ENCODE measurements at regions not wholly inside any gene's neighbourhood (a gene's known extent, or its start where the extent isn't known, plus 50 kb on each side); places are given as distances from the start of the nearest gene placed in this dataset.

- no peaks in the 10 kb centered on the region for H4K20me1 ChIP-seq (ENCODE audit: insufficient read depth, low read depth, low read length)
- H3K4me3 ChIP-seq (ENCODE audit: low read length), result no peak overlapping the region
- no peaks in the 10 kb centered on the region for H3K36me3 ChIP-seq (ENCODE audit: insufficient read depth, low read length)
- H3K4me2 ChIP-seq (ENCODE audit: low read depth, low read length, poor library complexity, severe bottlenecking), result no peak overlapping the region
- no peak for DNase-seq
- H3K9me3 ChIP-seq (ENCODE audit: low read length), result no peaks in the 10 kb centered on the region; the same call in 1 of the 2 replicates
- no peak overlapping the region for H3K27ac ChIP-seq (ENCODE audit: low read length)
- H3K9me2 ChIP-seq (replicated peaks; ENCODE audit: insufficient read depth, low read length), result peaks cover 3% of the 10 kb centered on the region; the same call in 1 of the 2 replicates
- no peaks in the 10 kb centered on the region for H3K79me2 ChIP-seq (ENCODE audit: low read length)
- H3K27me3 ChIP-seq (ENCODE audit: low read length), result no peaks in the 10 kb centered on the region
- H3K9ac ChIP-seq (ENCODE audit: low read length), result no peak overlapping the region
- H3K4me1 ChIP-seq (ENCODE audit: low read length), result no peaks in the 10 kb centered on the region
- no peak overlapping the region for H2AFZ ChIP-seq (ENCODE audit: low read length)
Observed at GRCh38 chr4:11005300-11005699, 320.7 kb upstream of the CLNK start.

GRCh38 chr4:11004818-11005217 is 320.2 kb upstream of the CLNK start:
- Histone ChIP-seq H4K20me1 (ENCODE audit: insufficient read depth, low read depth, low read length) (no peaks in the 10 kb centered on the region), H3K36me3 (ENCODE audit: insufficient read depth, low read length) (no peaks in the 10 kb centered on the region), H3K9me2 (replicated peaks; ENCODE audit: insufficient read depth, low read length) (no peaks in the 10 kb centered on the region; the same call in 1 of the 2 replicates), H3K9ac (ENCODE audit: low read length) (no peak overlapping the region), H3K27me3 (ENCODE audit: low read length) (no peaks in the 10 kb centered on the region), H3K79me2 (ENCODE audit: low read length) (no peaks in the 10 kb centered on the region), H3K27ac (ENCODE audit: low read length) (no peak overlapping the region), H3K9me3 (ENCODE audit: low read length) (no peaks in the 10 kb centered on the region; the same call in 1 of the 2 replicates), H3K4me1 (ENCODE audit: low read length) (no peaks in the 10 kb centered on the region), H3K4me3 (ENCODE audit: low read length) (no peak overlapping the region), H3K4me2 (ENCODE audit: low read depth, low read length, poor library complexity, severe bottlenecking) (no peak overlapping the region), H2AFZ (ENCODE audit: low read length) (no peak overlapping the region)
- no peak for DNase-seq

GRCh38 chr4:11002961-11003360 is 318.4 kb upstream of the CLNK start:
- H3K4me2 ChIP-seq (ENCODE audit: low read depth, low read length, poor library complexity, severe bottlenecking), result no peak overlapping the region
- H3K27me3 ChIP-seq (ENCODE audit: low read length), result no peaks in the 10 kb centered on the region
- no peak overlapping the region for H3K27ac ChIP-seq (ENCODE audit: low read length)

GRCh38 chr4:10998846-10999245 is 314.3 kb upstream of the CLNK start:
- H3K36me3 ChIP-seq (ENCODE audit: insufficient read depth, low read length), result no peaks in the 10 kb centered on the region

More at GRCh38 chr4:11002961-11003360, 318.4 kb upstream of the CLNK start:
- Histone ChIP-seq H3K36me3 (ENCODE audit: insufficient read depth, low read length) (no peaks in the 10 kb centered on the region), H3K9me2 (replicated peaks; ENCODE audit: insufficient read depth, low read length) (no peaks in the 10 kb centered on the region; the same call in 1 of the 2 replicates), H4K20me1 (ENCODE audit: insufficient read depth, low read depth, low read length) (no peaks in the 10 kb centered on the region), H3K9me3 (ENCODE audit: low read length) (no peaks in the 10 kb centered on the region; the same call in 1 of the 2 replicates), H2AFZ (ENCODE audit: low read length) (no peak overlapping the region), H3K79me2 (ENCODE audit: low read length) (no peaks in the 10 kb centered on the region), H3K4me1 (ENCODE audit: low read length) (no peaks in the 10 kb centered on the region), H3K4me3 (ENCODE audit: low read length) (no peak overlapping the region), H3K9ac (ENCODE audit: low read length) (no peak overlapping the region)
- no peak for DNase-seq

GRCh38 chr4:10984815-10985214 is 300.2 kb upstream of the CLNK start:
- Histone ChIP-seq H3K4me1 (ENCODE audit: low read length) (no peaks in the 10 kb centered on the region), H3K27ac (ENCODE audit: low read length) (no peak overlapping the region), H3K4me3 (ENCODE audit: low read length) (no peak overlapping the region), H3K9me3 (ENCODE audit: low read length) (peaks cover 12% of the 10 kb centered on the region), H3K36me3 (ENCODE audit: insufficient read depth, low read length) (no peaks in the 10 kb centered on the region), H4K20me1 (ENCODE audit: insufficient read depth, low read depth, low read length) (no peaks in the 10 kb centered on the region), H3K79me2 (ENCODE audit: low read length) (no peaks in the 10 kb centered on the region), H3K27me3 (ENCODE audit: low read length) (no peaks in the 10 kb centered on the region), H2AFZ (ENCODE audit: low read length) (no peak overlapping the region), H3K4me2 (ENCODE audit: low read depth, low read length, poor library complexity, severe bottlenecking) (no peak overlapping the region), H3K9me2 (replicated peaks; ENCODE audit: insufficient read depth, low read length) (no peaks in the 10 kb centered on the region), H3K9ac (ENCODE audit: low read length) (no peak overlapping the region)
- DNase-seq, result no peak

More at GRCh38 chr4:10998846-10999245, 314.3 kb upstream of the CLNK start:
- H3K27ac ChIP-seq (ENCODE audit: low read length), result no peak overlapping the region
- H3K9me3 ChIP-seq (ENCODE audit: low read length), result peaks cover 3% of the 10 kb centered on the region; the same call in 1 of the 2 replicates
- H3K9me2 ChIP-seq (replicated peaks; ENCODE audit: insufficient read depth, low read length), result no peaks in the 10 kb centered on the region
- no peak overlapping the region for H3K9ac ChIP-seq (ENCODE audit: low read length)
- no peak overlapping the region for H3K4me3 ChIP-seq (ENCODE audit: low read length)
- no peaks in the 10 kb centered on the region for H3K79me2 ChIP-seq (ENCODE audit: low read length)
- no peaks in the 10 kb centered on the region for H3K4me1 ChIP-seq (ENCODE audit: low read length)
- no peaks in the 10 kb centered on the region for H4K20me1 ChIP-seq (ENCODE audit: insufficient read depth, low read depth, low read length)
- H3K4me2 ChIP-seq (ENCODE audit: low read depth, low read length, poor library complexity, severe bottlenecking), result no peak overlapping the region
- H3K27me3 ChIP-seq (ENCODE audit: low read length), result no peaks in the 10 kb centered on the region
- no peak for DNase-seq
- no peak overlapping the region for H2AFZ ChIP-seq (ENCODE audit: low read length)

GRCh38 chr4:10983885-10984640 is 299.5 kb upstream of the CLNK start:
- Histone ChIP-seq H3K79me2 (ENCODE audit: low read length) (no peaks in the 10 kb centered on the region), H3K9ac (ENCODE audit: low read length) (no peak overlapping the region), H3K9me3 (ENCODE audit: low read length) (peaks cover 13% of the 10 kb centered on the region), H3K27me3 (ENCODE audit: low read length) (no peaks in the 10 kb centered on the region), H3K36me3 (ENCODE audit: insufficient read depth, low read length) (no peaks in the 10 kb centered on the region), H3K9me2 (replicated peaks; ENCODE audit: insufficient read depth, low read length) (no peaks in the 10 kb centered on the region), H2AFZ (ENCODE audit: low read length) (no peak overlapping the region), H4K20me1 (ENCODE audit: insufficient read depth, low read depth, low read length) (no peaks in the 10 kb centered on the region), H3K4me1 (ENCODE audit: low read length) (no peaks in the 10 kb centered on the region), H3K4me2 (ENCODE audit: low read depth, low read length, poor library complexity, severe bottlenecking) (no peak overlapping the region), H3K4me3 (ENCODE audit: low read length) (no peak overlapping the region), H3K27ac (ENCODE audit: low read length) (no peak overlapping the region)
- DNase-seq, result no peak

GRCh38 chr4:10983268-10983667 is 298.7 kb upstream of the CLNK start:
- Histone ChIP-seq H3K27ac (ENCODE audit: low read length) (no peak overlapping the region), H3K4me2 (ENCODE audit: low read depth, low read length, poor library complexity, severe bottlenecking) (no peak overlapping the region), H3K9ac (ENCODE audit: low read length) (no peak overlapping the region), H3K4me3 (ENCODE audit: low read length) (no peak overlapping the region), H3K27me3 (ENCODE audit: low read length) (no peaks in the 10 kb centered on the region), H3K4me1 (ENCODE audit: low read length) (no peaks in the 10 kb centered on the region), H4K20me1 (ENCODE audit: insufficient read depth, low read depth, low read length) (no peaks in the 10 kb centered on the region), H2AFZ (ENCODE audit: low read length) (no peak overlapping the region), H3K36me3 (ENCODE audit: insufficient read depth, low read length) (no peaks in the 10 kb centered on the region), H3K79me2 (ENCODE audit: low read length) (no peaks in the 10 kb centered on the region), H3K9me3 (ENCODE audit: low read length) (peaks cover 18% of the 10 kb centered on the region), H3K9me2 (replicated peaks; ENCODE audit: insufficient read depth, low read length) (no peaks in the 10 kb centered on the region)
- no peak for DNase-seq

GRCh38 chr4:10982305-10982704 is 297.7 kb upstream of the CLNK start:
- H3K9me3 ChIP-seq (ENCODE audit: low read length), result peaks cover 22% of the 10 kb centered on the region
- H3K36me3 ChIP-seq (ENCODE audit: insufficient read depth, low read length), result no peaks in the 10 kb centered on the region
- no peak overlapping the region for H2AFZ ChIP-seq (ENCODE audit: low read length)
- no peaks in the 10 kb centered on the region for H3K9me2 ChIP-seq (replicated peaks; ENCODE audit: insufficient read depth, low read length)
- no peaks in the 10 kb centered on the region for H4K20me1 ChIP-seq (ENCODE audit: insufficient read depth, low read depth, low read length)
- no peaks in the 10 kb centered on the region for H3K79me2 ChIP-seq (ENCODE audit: low read length)
- no peak for DNase-seq
- no peaks in the 10 kb centered on the region for H3K27me3 ChIP-seq (ENCODE audit: low read length)
- H3K9ac ChIP-seq (ENCODE audit: low read length), result no peak overlapping the region
- no peak overlapping the region for H3K4me2 ChIP-seq (ENCODE audit: low read depth, low read length, poor library complexity, severe bottlenecking)
- no peak overlapping the region for H3K27ac ChIP-seq (ENCODE audit: low read length)
- no peak overlapping the region for H3K4me3 ChIP-seq (ENCODE audit: low read length)
- no peaks in the 10 kb centered on the region for H3K4me1 ChIP-seq (ENCODE audit: low read length)
